Thyroid gland (tissue), 4 donors: ENCODE measurements at regions not wholly inside any gene's neighbourhood (a gene's known extent, or its start where the extent isn't known, plus 50 kb on each side); places are given as distances from the start of the nearest gene placed in this dataset.

Source experiments
- POLR2A ChIP-seq, 2 donors: fragments of 450-650 bp; IDR thresholded peaks; one replicate each; pipeline ENCODE4 v1.6.1; 2017; ENCODE audit warnings: antibody characterized with exemption in 2 of 2, mild to moderate bottlenecking in 2 of 2, moderate library complexity in 1 of 2
- TF ChIP-seq, protein P1 (sequence below), 6 experiments: fragments of 200-600 bp in 3 of 6; fragments of 450-650 bp in 3 of 6; sonication (generic) in 3 of 6; IDR thresholded peaks; one replicate each; pipeline ENCODE4 v1.5.1; 2016 to 2019; ENCODE audit warnings: antibody characterized with exemption in 6 of 6, mild to moderate bottlenecking in 2 of 6, inconsistent platforms in 1 of 6, moderate library complexity in 1 of 6

GRCh38 chr15:98580572-98580971 lies 67.8 kb upstream of the IGF1R start:
- TF ChIP-seq, protein P1, sequence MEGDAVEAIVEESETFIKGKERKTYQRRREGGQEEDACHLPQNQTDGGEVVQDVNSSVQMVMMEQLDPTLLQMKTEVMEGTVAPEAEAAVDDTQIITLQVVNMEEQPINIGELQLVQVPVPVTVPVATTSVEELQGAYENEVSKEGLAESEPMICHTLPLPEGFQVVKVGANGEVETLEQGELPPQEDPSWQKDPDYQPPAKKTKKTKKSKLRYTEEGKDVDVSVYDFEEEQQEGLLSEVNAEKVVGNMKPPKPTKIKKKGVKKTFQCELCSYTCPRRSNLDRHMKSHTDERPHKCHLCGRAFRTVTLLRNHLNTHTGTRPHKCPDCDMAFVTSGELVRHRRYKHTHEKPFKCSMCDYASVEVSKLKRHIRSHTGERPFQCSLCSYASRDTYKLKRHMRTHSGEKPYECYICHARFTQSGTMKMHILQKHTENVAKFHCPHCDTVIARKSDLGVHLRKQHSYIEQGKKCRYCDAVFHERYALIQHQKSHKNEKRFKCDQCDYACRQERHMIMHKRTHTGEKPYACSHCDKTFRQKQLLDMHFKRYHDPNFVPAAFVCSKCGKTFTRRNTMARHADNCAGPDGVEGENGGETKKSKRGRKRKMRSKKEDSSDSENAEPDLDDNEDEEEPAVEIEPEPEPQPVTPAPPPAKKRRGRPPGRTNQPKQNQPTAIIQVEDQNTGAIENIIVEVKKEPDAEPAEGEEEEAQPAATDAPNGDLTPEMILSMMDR (IDR thresholded peaks at IDR 0.05), result no peak
- no peak for TF ChIP-seq POLR2A (IDR thresholded peaks at IDR 0.05)
